ENCODE measurements at regions not wholly inside any gene's neighbourhood (a gene's known extent, or its start where the extent isn't known, plus 50 kb on each side); places are given as distances from the start of the nearest gene placed in this dataset.

GRCh38 chr12:95607642-95608041 is 56.4 kb upstream of the USP44 start:
- no peak for DNase-seq
- no peaks in the 10 kb centered on the region for H3K9me3 ChIP-seq (ENCODE audit: control insufficient read depth, low read length)
- TF ChIP-seq CTCF (conservative IDR thresholded peaks at IDR 0.05), result no peak
- no peaks in the 10 kb centered on the region for H3K4me1 ChIP-seq (ENCODE audit: control insufficient read depth, insufficient read depth, low read length)
- H3K27ac ChIP-seq (ENCODE audit: low read depth, low read length), result no peak overlapping the region
- H3K27ac Mint-ChIP-seq, result no peak overlapping the region
- 22 to 83% methylated on average over 1 to 4 of the region's 4 CpGs for WGBS, 2 experiments (ENCODE audit: insufficient coverage in 1 of 2, insufficient read length in 1 of 2)
- no peaks in the 10 kb centered on the region for H3K9me3 Mint-ChIP-seq
- H3K4me1 Mint-ChIP-seq, result peaks cover 25% of the 10 kb centered on the region
- no peaks in the 10 kb centered on the region for H3K36me3 ChIP-seq (ENCODE audit: control insufficient read depth, insufficient read depth, low read length)
- H3K27me3 ChIP-seq (ENCODE audit: control insufficient read depth, insufficient read depth, low read length, poor library complexity, severe bottlenecking), result peaks cover 66% of the 10 kb centered on the region
- no peaks in the 10 kb centered on the region for H3K36me3 Mint-ChIP-seq (ENCODE audit: low read depth)
- H3K9ac ChIP-seq (ENCODE audit: extremely low read depth, low read length, poor library complexity, severe bottlenecking), result no peak overlapping the region
- H3K4me3 Mint-ChIP-seq, result no peak overlapping the region
- H3K27me3 Mint-ChIP-seq (ENCODE audit: insufficient read depth), result peaks cover 74% of the 10 kb centered on the region
- no peak overlapping the region for H3K4me3 ChIP-seq (ENCODE audit: low read length)

- Mint-ChIP-seq H3K4me1 (peaks cover 11% of the 10 kb centered on the region), H3K36me3 (ENCODE audit: low read depth) (no peaks in the 10 kb centered on the region), H3K4me3 (no peak overlapping the region), H3K9me3 (no peaks in the 10 kb centered on the region), H3K27ac (no peak overlapping the region), H3K27me3 (ENCODE audit: insufficient read depth) (peaks cover 89% of the 10 kb centered on the region)
- peaks cover 75% of the 10 kb centered on the region for H3K27me3 ChIP-seq (ENCODE audit: control insufficient read depth, insufficient read depth, low read length, poor library complexity, severe bottlenecking)
- no peaks in the 10 kb centered on the region for H3K9me3 ChIP-seq (ENCODE audit: control insufficient read depth, low read length)
- H3K27ac ChIP-seq (ENCODE audit: low read depth, low read length), result no peak overlapping the region
- WGBS, 2 experiments (ENCODE audit: insufficient coverage in 1 of 2, insufficient read length in 1 of 2), result 69 to 100% methylated on average over 2 to 4 of the region's 4 CpGs
- no peaks in the 10 kb centered on the region for H3K36me3 ChIP-seq (ENCODE audit: control insufficient read depth, insufficient read depth, low read length)
- H3K4me3 ChIP-seq (ENCODE audit: low read length), result no peak overlapping the region
- TF ChIP-seq CTCF (conservative IDR thresholded peaks at IDR 0.05), result no peak
- DNase-seq, result no peak
- no peak overlapping the region for H3K9ac ChIP-seq (ENCODE audit: extremely low read depth, low read length, poor library complexity, severe bottlenecking)
- H3K4me1 ChIP-seq (ENCODE audit: control insufficient read depth, insufficient read depth, low read length), result no peaks in the 10 kb centered on the region
These were observed 54.6 kb upstream of the USP44 start for GRCh38 chr12:95605875-95606274.

- no peak overlapping the region for H3K27ac Mint-ChIP-seq
- no peaks in the 10 kb centered on the region for H3K4me1 ChIP-seq (ENCODE audit: control insufficient read depth, insufficient read depth, low read length)
These were observed 53.8 kb upstream of the USP44 start for GRCh38 chr12:95605087-95605486.

More at GRCh38 chr12:95605087-95605486, 53.8 kb upstream of the USP44 start:
- Mint-ChIP-seq H3K27me3 (ENCODE audit: insufficient read depth) (peaks cover 92% of the 10 kb centered on the region), H3K36me3 (ENCODE audit: low read depth) (no peaks in the 10 kb centered on the region), H3K4me3 (no peak overlapping the region), H3K4me1 (peaks cover 11% of the 10 kb centered on the region), H3K9me3 (no peaks in the 10 kb centered on the region)
- no peak for TF ChIP-seq CTCF (conservative IDR thresholded peaks at IDR 0.05)
- Histone ChIP-seq H3K36me3 (ENCODE audit: control insufficient read depth, insufficient read depth, low read length) (no peaks in the 10 kb centered on the region), H3K4me3 (ENCODE audit: low read length) (no peak overlapping the region), H3K27ac (ENCODE audit: low read depth, low read length) (no peak overlapping the region), H3K9ac (ENCODE audit: extremely low read depth, low read length, poor library complexity, severe bottlenecking) (no peak overlapping the region), H3K9me3 (ENCODE audit: control insufficient read depth, low read length) (no peaks in the 10 kb centered on the region), H3K27me3 (ENCODE audit: control insufficient read depth, insufficient read depth, low read length, poor library complexity, severe bottlenecking) (peaks cover 75% of the 10 kb centered on the region)
- 76 to 100% methylated on average over 1 to 2 of the region's 2 CpGs for WGBS, 2 experiments (ENCODE audit: insufficient coverage in 1 of 2, insufficient read length in 1 of 2)
- DNase-seq, result peak; percentile 38

Data from endodermal cell (in vitro differentiated cells).